SU-DHL-6 (cell line): ENCODE measurements at regions not wholly inside any gene's neighbourhood (a gene's known extent, or its start where the extent isn't known, plus 50 kb on each side); places are given as distances from the start of the nearest gene placed in this dataset.

Experiments used
- EZH2phosphoT487 ChIP-seq: fragments of 200-600 bp; sonication (generic), shearing (Covaris generic); conservative IDR thresholded peaks from 2 replicates; pipeline ENCODE4 v1.6.1; 2018; ENCODE audit warnings: mild to moderate bottlenecking, antibody characterized with exemption, low read length, moderate library complexity, mixed read lengths
- TF ChIP-seq, protein P1 (sequence below): fragments of 200-600 bp; sonication (generic); IDR thresholded peaks from one replicate; pipeline ENCODE4 v1.5.1; 2017; ENCODE audit warnings: antibody characterized with exemption, mild to moderate bottlenecking, low read length, moderate library complexity; ENCODE audit not compliant: insufficient read depth, poor library complexity, severe bottlenecking

DNA sequence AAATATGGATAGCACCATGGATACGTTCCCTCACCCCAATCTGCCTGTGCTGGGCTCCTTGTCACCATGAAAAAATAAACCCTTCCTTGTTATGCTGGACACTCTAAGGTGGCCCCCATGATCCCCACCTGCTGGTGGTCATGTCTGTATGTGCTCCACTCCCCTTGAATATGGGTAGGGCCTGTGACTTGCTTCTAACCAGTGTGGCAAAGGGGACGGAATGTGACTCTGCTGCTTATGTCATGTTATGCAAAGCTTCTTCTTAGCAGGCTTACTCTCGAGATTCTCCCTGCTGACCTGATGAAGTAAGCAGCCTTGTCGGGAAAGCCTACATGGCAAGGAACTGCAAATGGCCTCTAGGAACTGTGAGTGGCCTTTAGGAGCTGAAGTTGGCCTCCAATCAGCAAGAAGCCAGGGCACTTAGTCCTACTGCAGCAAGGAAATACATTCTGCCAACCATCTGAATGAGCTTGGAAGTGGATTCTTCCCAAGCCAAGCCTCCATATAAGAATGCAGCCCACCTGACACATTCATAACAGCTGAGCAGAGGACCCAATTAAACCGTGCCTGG, 159.9 kb downstream of the CCDC34 start:
- TF ChIP-seq, protein P1, sequence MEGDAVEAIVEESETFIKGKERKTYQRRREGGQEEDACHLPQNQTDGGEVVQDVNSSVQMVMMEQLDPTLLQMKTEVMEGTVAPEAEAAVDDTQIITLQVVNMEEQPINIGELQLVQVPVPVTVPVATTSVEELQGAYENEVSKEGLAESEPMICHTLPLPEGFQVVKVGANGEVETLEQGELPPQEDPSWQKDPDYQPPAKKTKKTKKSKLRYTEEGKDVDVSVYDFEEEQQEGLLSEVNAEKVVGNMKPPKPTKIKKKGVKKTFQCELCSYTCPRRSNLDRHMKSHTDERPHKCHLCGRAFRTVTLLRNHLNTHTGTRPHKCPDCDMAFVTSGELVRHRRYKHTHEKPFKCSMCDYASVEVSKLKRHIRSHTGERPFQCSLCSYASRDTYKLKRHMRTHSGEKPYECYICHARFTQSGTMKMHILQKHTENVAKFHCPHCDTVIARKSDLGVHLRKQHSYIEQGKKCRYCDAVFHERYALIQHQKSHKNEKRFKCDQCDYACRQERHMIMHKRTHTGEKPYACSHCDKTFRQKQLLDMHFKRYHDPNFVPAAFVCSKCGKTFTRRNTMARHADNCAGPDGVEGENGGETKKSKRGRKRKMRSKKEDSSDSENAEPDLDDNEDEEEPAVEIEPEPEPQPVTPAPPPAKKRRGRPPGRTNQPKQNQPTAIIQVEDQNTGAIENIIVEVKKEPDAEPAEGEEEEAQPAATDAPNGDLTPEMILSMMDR: no peak
- TF ChIP-seq EZH2phosphoT487: no peak
